HT1080 (cell line): ENCODE measurements at regions not wholly inside any gene's neighbourhood (a gene's known extent, or its start where the extent isn't known, plus 50 kb on each side); places are given as distances from the start of the nearest gene placed in this dataset.

ENCODE experiments used
- DNase-seq: peaks from one replicate; pipeline ENCODE4 v3.0.0-alpha.2; 2015; ENCODE audit warnings: low read depth

DNA sequence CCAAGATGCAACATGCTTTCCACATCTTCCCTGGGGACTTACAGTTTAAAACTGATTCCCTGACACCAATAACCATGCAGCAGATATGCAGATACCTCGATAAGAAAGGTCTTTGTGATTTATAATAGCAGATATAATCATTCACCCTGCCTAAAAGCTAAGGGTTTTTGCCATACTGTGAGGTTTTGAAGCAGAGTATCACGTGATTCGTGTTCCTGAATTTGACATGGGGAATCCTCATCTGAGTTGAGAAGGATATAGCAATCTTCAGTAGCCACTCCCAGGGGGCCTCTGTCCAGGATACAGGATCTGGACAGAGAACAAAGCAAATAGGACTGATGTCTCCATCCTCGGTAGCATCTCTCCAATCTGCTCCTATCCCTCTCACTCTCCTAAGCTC, 79.1 kb upstream of the SDK2 start:
- no peak for DNase-seq

DNA sequence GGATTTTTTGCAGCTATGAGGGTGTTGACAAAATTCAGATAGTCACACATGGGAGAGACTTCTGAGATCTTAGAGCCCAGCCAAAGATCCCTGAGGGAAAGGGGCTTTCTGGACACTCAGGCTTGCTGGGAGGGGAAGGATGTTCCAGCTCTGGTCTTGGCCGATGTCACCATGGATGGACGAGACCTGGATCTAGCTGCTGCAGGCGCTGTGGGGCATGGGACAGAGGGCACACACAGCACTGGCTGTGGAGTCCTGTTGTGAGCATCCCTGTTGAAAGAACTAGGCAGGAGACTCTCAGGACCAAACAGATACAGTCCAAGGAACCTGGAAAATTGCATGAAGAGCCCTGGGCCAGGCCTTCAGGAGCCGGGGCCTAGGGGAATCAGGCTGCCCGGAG, 80.1 kb upstream of the SDK2 start:
- no peak for DNase-seq

DNA sequence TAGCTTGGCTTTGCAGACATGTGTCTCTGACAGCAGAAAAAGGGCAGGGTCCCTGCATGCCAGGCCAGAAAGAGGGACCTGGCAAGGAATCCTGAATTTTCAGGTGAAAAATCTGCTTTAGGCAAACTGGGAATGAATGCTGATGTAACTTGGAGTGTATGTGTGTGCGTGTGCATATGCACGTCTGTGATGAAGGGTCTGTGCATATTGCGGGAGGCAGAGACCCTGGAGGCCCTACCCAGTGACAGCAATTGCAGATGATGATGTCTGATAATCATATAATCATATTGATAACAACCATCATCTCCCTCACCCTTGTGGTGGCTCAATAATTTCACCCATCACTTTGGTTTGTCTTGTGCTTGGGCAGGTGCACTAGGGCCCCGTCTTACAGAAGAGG, 80.7 kb upstream of the SDK2 start:
- no peak for DNase-seq

DNA sequence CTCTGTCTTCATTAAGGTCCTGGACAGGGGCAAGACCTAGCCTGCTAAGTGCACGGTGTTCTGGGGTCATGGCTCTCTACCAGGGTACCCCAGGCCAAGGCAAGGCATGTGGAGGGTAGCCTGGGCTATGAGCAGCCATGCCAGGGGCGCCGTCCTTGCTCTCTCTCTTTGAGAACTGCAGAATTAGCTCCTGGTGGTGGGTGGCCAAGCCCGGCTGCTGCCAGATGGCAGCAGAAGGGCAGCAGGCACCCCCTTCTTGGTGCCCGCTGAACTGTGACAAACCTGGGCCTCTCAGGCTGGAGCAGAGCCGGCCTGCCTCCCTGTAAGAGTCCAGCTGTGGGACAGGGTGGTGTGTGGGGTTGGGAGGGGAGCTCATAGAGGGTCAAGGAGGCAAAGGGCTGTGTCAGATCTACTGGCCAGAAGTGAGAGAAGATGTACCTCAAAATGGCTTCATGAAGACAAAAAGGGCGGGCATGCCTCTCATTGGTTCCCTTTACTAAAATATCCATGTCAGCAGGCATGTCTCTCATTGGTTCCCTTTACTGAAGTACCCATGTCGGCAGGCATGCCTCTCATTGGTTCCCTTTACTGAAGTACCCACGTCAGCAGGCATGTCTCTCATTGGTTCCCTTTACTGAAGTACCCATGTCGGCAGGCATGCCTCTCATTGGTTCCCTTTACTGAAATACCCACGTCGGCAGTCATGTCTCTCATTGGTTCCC, 81.7 kb upstream of the SDK2 start:
- no peak for DNase-seq

DNA sequence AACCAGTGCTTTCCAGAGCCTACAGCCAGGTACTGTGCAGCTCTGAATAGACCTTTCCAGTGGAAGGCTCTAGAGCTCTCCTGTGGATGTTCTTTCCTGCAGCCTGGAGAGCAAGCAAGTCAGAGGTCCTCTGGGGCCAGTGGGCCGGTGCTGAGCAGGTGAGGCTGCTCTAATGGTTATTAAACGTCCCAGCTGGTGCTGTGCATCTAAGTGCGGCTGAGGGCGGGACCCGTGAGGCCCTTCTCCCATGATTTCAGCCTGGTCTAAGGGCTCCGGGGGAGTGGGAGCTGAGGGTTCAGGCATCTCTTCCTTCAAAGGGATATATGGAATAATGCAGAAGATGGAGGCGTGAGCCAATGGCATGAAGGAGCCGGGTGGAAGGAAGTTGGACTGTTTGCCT, 83.7 kb upstream of the SDK2 start:
- no peak for DNase-seq

DNA sequence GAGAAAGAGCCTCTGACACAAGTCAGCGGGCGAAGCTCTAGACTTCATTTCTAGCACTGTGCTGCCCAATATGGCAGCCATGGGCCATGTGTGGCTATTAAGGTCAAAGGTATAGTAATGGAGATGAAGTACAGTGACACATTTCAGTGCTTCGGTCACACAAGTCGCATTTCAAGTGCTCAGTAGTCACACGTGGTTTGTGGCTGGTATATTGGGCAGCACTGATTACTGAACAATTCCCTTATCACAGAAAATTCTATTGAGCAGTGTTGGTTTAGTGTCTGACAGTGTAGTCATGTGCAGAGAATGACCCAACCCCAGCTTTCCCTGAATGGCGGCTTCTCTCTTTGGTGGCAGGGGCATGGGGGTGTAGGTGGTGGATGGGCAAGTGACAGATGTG, 84.9 kb upstream of the SDK2 start:
- no peak for DNase-seq

DNA sequence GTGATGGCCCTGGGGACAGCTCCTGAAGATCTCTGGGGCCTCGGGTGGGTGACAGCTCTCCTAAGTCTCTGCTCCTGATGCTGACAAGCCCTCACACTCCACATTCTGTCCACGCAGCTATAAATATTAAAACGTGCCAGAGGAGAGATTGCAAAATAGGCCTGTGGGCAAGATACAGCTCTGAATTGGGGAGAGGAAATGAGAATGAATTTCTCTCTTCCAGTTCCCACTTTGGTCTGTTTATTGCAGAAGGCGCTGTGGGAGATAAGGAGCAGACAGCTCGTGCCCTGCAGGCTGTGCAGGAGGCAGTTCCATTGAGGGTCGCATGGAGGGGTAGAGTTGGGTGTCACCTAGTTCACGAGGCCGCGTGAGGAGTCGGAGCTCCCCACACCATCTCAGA, 87.5 kb upstream of the SDK2 start:
- no peak for DNase-seq

GRCh38 chr17:73733517-73733916, 89.3 kb upstream of the SDK2 start:
- no peak for DNase-seq

GRCh38 chr17:73735245-73735644, 91.0 kb upstream of the SDK2 start:
- no peak for DNase-seq

DNA sequence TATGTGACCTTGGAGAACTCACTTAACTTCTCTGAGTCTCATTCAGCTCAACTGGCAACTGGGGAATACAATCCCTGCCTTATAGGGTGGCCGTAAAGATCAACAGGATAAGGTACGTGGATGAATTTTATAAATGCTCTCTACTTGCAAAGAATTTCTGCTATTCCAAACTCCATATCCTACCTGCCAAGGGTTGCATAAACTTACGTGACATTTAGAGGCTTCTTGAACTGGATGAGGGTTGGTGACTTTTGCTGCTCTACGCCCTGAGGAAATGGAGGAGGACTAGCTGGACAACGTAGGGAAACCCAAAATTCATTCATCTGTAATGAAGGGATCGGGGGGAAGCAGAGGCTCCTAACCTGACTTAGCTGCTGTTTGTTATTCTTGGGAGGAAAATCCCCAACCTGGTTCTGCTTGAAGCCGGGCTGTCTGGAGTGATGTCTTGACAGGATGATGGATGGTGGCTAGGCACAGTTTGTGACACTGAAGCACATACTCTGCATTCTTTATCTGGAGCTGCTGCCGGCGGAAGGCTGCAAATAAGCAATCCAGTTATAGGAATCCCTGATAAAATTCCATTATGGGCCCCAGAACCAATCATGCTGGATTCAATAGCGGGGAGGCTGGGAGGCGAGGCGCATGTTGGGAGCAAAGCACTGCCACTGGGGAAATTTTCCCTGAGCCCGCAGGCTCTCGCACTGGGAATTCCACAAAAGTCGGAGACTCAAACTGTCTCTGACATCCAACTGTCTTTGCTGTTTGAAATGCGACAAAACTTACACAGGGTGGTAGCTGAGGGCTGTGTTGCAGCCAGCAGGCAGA, 94.7 kb upstream of the SDK2 start:
- no peak for DNase-seq

DNA sequence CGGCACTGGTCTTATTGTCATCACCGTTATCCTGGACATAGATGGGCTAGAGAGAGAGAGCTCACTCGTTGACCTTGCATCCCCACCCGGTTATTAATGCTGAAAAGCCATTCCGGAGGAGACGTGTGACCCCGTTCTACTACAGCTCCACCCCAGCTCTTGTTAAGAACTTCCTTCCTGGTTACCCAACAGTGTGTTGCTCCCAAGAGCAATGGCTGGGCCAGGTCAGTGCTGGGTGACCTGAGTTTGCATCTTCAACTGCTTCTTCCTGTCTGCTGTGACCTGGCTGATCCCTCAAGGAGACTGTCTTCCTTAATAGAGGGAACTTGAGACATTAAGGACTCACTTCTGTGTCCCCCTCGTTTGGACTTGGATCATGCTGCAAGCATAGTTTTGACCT, 96.1 kb upstream of the SDK2 start:
- DNase-seq = no peak

DNA sequence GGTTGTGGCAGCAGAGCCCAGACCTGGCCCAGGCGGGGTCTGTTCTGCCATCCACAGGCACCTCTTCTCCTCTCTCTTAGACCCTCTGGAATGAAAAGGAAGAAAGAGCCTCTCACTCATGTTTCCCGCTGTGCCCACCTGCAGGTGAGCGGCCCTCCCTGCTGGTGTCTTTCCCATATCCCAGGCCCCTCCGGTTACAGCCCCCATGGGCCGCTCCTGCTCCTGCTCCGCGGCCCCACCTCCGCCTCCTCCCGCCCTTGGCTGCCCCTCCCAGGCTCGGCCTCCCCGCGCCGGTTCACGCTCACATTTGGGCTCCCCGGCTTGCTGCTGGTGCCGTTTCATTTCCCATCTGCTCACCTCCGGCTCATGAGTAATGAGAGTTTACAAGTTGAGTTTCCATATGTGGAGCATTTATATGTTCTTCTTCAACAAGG, 98.7 kb upstream of the SDK2 start:
- no peak for DNase-seq

DNA sequence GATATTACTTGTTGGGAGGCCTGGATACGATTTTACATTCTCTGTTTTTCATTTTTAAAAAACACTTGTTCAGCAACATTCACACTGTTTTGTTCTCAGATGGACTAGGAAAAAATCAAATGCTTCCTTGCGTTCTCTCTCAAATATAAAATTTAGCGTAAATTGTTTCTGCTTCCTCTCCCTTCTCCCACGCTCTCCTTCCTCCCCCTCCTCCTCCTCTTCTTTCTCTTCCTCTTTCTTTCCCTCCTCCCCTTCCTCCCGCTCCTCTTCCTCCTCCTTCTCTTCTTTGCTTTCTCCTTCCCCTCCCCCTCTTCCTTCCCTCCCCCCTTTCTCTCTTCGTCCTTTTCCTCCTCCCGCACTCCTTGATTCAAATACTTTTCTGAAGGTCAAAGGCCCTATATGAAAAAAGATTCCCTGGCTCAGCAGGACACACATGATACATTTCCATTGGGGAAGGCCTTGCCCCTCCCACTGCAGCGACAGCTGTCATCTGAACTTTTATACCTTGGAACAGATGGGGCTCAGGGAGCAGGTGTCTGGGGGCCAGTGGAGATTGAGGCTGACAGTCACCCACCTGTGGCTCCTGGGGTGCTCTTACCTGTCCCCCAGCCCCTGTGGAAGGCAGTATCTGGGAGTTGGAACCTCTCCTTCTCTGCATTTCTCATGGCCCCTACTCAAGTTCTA, 99.4 kb upstream of the SDK2 start:
- no peak for DNase-seq

GRCh38 chr17:73744411-73744810, 100.2 kb upstream of the SDK2 start:
- no peak for DNase-seq

GRCh38 chr17:73746314-73747073, 102.2 kb upstream of the SDK2 start:
- no peak for DNase-seq

- no peak for DNase-seq
Measured at GRCh38 chr17:73747221-73748002, 103.2 kb upstream of the SDK2 start.

GRCh38 chr17:73748508-73748907, 104.3 kb upstream of the SDK2 start:
- DNase-seq = no peak

- peak; percentile 16 for DNase-seq
Measured at GRCh38 chr17:73749337-73749823, 105.1 kb upstream of the SDK2 start.

GRCh38 chr17:73749928-73750605, 105.8 kb upstream of the SDK2 start:
- no peak for DNase-seq

- no peak for DNase-seq
Measured at GRCh38 chr17:73750975-73751374, 106.7 kb upstream of the SDK2 start.
